GM23338 (cell line): ENCODE measurements at regions not wholly inside any gene's neighbourhood (a gene's known extent, or its start where the extent isn't known, plus 50 kb on each side); places are given as distances from the start of the nearest gene placed in this dataset.

ENCODE experiments used
- ATAC-seq: fragments of 200-7000 bp; cut with Tn5 transposase; 3 replicates; pipeline ENCODE4 v1.9.1; 2020
- DNase-seq: peaks from one replicate; pipeline ENCODE4 v3.0.0-alpha.2; 2015; ENCODE audit warnings: low spot score
- H2AFZ ChIP-seq: fragments of 200-600 bp; sonication (generic); 2 replicates; pipeline ENCODE4 v1.8.0; 2016; ENCODE audit warnings: antibody characterized with exemption, mild to moderate bottlenecking, moderate library complexity
- H3F3A ChIP-seq: fragments of 200-600 bp; sonication (generic); replicated peaks from 2 replicates; pipeline ENCODE4 v1.8.0; 2017; ENCODE audit warnings: antibody characterized with exemption, mixed run types, low read depth
- H3K27ac ChIP-seq: fragments of 200-600 bp; sonication (generic); 2 replicates; pipeline ENCODE4 v1.6.1; 2016; ENCODE audit warnings: low read depth
- H3K27me3 ChIP-seq: fragments of 200-600 bp; sonication (generic); 2 replicates; pipeline ENCODE4 v1.8.0; 2016; ENCODE audit warnings: mild to moderate bottlenecking, mixed run types, moderate library complexity; ENCODE audit not compliant: insufficient read depth
- H3K36me3 ChIP-seq: fragments of 200-600 bp; sonication (generic); 2 replicates; pipeline ENCODE4 v1.8.0; 2016; ENCODE audit warnings: mild to moderate bottlenecking; ENCODE audit not compliant: insufficient read depth
- H3K4me1 ChIP-seq: fragments of 200-600 bp; sonication (generic); 2 replicates; pipeline ENCODE4 v1.8.0; 2016; ENCODE audit warnings: mild to moderate bottlenecking, moderate library complexity; ENCODE audit not compliant: insufficient read depth
- H3K4me2 ChIP-seq: fragments of 200-600 bp; sonication (generic); 2 replicates; pipeline ENCODE4 v1.7.1; 2017; ENCODE audit warnings: mixed run types
- H3K4me3 ChIP-seq: fragments of 200-600 bp; sonication (generic); 2 replicates; pipeline ENCODE4 v1.6.1; 2016; ENCODE audit warnings: mixed run types
- H3K79me2 ChIP-seq: fragments of 200-600 bp; sonication (generic); replicated peaks from 2 replicates; pipeline ENCODE4 v1.8.0; 2017; ENCODE audit warnings: mild to moderate bottlenecking; ENCODE audit not compliant: insufficient read depth
- H3K9me2 ChIP-seq: fragments of 200-600 bp; sonication (generic); 2 replicates; pipeline ENCODE4 v1.8.0; 2017; ENCODE audit not compliant: insufficient read depth
- H4K20me1 ChIP-seq: fragments of 200-600 bp; sonication (generic); replicated peaks from 2 replicates; pipeline ENCODE4 v1.8.0; 2017; ENCODE audit warnings: mild to moderate bottlenecking; ENCODE audit not compliant: insufficient read depth
- H3K27ac Mint-ChIP-seq: 2 replicates; pipeline ENCODE4 v1.8.0; 2020; ENCODE audit warnings: inconsistent platforms, mild to moderate bottlenecking, moderate library complexity, mixed read lengths
- H3K27me3 Mint-ChIP-seq: 3 replicates; pipeline ENCODE4 v1.8.0; 2022; ENCODE audit warnings: low read depth, mild to moderate bottlenecking, moderate library complexity, mixed read lengths, inconsistent platforms; ENCODE audit not compliant: insufficient read depth, poor library complexity
- H3K36me3 Mint-ChIP-seq: 3 replicates; pipeline ENCODE4 v1.8.0; 2021; ENCODE audit warnings: low read depth, mild to moderate bottlenecking, inconsistent platforms, moderate library complexity, mixed read lengths
- H3K4me1 Mint-ChIP-seq: 3 replicates; pipeline ENCODE4 v1.8.0; 2020; ENCODE audit warnings: mild to moderate bottlenecking, inconsistent platforms, mixed read lengths
- H3K4me3 Mint-ChIP-seq: 3 replicates; pipeline ENCODE4 v1.8.0; 2021; ENCODE audit warnings: moderate library complexity, mild to moderate bottlenecking, inconsistent platforms, mixed read lengths
- H3K9me3 Mint-ChIP-seq: 3 replicates; pipeline ENCODE4 v1.8.0; 2020; ENCODE audit warnings: moderate library complexity, mild to moderate bottlenecking, inconsistent platforms, mixed read lengths
- CTCF ChIP-seq, 2 experiments: fragments of 200-600 bp in 1 of 2; sonication (generic) in 1 of 2; conservative IDR thresholded peaks; 2 replicates each; pipeline versions ENCODE4 v1.5.1 to v1.6.1; 2016 to 2017; ENCODE audit warnings: antibody characterized with exemption in 2 of 2, low read depth in 2 of 2, mild to moderate bottlenecking in 2 of 2, moderate library complexity in 1 of 2
- ETS1 ChIP-seq: IDR thresholded peaks from 2 replicates; pipeline ENCODE4 v1.6.1; 2016; ENCODE audit warnings: antibody characterized with exemption
- EZH2 ChIP-seq: fragments of 200-600 bp; sonication (generic); IDR thresholded peaks from one replicate; pipeline ENCODE4 v1.8.0; 2017; ENCODE audit warnings: antibody characterized with exemption, mild to moderate bottlenecking, low read depth; ENCODE audit not compliant: unreplicated experiment
- EZH2phosphoT487 ChIP-seq: fragments of 200-600 bp; sonication (generic); IDR thresholded peaks from one replicate; pipeline ENCODE4 v1.8.1; 2018; ENCODE audit warnings: antibody characterized with exemption; ENCODE audit not compliant: unreplicated experiment
- JUNB ChIP-seq: IDR thresholded peaks from one replicate; pipeline ENCODE4 v1.6.1; 2016; ENCODE audit warnings: antibody characterized with exemption; ENCODE audit not compliant: unreplicated experiment
- NANOG ChIP-seq: IDR thresholded peaks from 2 replicates; pipeline ENCODE4 v1.6.1; 2016; ENCODE audit warnings: antibody characterized with exemption, borderline replicate concordance
- POLR2AphosphoS5 ChIP-seq: IDR thresholded peaks from 2 replicates; pipeline ENCODE4 v1.6.1; 2016; ENCODE audit warnings: antibody characterized with exemption, low read depth
- STAT1 ChIP-seq: IDR thresholded peaks from one replicate; pipeline ENCODE4 v1.6.1; 2016; ENCODE audit warnings: antibody characterized with exemption; ENCODE audit not compliant: unreplicated experiment
- ZNF114 ChIP-seq: fragments of 250-450 bp; sonication (Bioruptor Pico); IDR thresholded peaks from 2 replicates; pipeline ENCODE4 v1.5.0; 2020; ENCODE audit warnings: mild to moderate bottlenecking, moderate library complexity
- ZNF331 ChIP-seq: fragments of 250-450 bp; sonication (Bioruptor Pico); IDR thresholded peaks from 2 replicates; pipeline ENCODE4 v1.5.0; 2020; ENCODE audit warnings: low read depth, mild to moderate bottlenecking, moderate library complexity
- TF ChIP-seq, protein P1 (sequence below): fragments of 250-450 bp; sonication (Bioruptor Pico); IDR thresholded peaks from 2 replicates; pipeline ENCODE4 v1.5.0; 2020; ENCODE audit warnings: mild to moderate bottlenecking, moderate library complexity

DNA sequence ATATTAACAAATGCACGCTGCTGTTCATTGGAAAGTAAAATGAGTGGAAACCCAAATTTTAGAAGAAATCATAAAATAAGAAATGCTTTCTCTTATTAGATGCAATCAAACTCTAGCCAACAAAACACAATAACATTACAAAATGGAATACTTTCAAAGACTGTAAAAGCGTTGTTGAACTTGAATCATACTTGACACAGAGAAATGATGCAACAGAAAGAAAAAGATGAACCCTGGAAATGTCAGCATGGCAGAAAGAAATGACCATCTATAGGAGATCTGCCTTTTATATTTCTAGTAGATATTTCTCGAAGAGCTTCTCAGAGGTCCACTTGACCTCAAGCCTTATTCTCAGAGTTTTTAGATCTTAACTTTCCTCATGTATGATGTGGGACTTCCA, 170.6 kb upstream of the MEIS1 start (continued):
- TF ChIP-seq, protein P1, sequence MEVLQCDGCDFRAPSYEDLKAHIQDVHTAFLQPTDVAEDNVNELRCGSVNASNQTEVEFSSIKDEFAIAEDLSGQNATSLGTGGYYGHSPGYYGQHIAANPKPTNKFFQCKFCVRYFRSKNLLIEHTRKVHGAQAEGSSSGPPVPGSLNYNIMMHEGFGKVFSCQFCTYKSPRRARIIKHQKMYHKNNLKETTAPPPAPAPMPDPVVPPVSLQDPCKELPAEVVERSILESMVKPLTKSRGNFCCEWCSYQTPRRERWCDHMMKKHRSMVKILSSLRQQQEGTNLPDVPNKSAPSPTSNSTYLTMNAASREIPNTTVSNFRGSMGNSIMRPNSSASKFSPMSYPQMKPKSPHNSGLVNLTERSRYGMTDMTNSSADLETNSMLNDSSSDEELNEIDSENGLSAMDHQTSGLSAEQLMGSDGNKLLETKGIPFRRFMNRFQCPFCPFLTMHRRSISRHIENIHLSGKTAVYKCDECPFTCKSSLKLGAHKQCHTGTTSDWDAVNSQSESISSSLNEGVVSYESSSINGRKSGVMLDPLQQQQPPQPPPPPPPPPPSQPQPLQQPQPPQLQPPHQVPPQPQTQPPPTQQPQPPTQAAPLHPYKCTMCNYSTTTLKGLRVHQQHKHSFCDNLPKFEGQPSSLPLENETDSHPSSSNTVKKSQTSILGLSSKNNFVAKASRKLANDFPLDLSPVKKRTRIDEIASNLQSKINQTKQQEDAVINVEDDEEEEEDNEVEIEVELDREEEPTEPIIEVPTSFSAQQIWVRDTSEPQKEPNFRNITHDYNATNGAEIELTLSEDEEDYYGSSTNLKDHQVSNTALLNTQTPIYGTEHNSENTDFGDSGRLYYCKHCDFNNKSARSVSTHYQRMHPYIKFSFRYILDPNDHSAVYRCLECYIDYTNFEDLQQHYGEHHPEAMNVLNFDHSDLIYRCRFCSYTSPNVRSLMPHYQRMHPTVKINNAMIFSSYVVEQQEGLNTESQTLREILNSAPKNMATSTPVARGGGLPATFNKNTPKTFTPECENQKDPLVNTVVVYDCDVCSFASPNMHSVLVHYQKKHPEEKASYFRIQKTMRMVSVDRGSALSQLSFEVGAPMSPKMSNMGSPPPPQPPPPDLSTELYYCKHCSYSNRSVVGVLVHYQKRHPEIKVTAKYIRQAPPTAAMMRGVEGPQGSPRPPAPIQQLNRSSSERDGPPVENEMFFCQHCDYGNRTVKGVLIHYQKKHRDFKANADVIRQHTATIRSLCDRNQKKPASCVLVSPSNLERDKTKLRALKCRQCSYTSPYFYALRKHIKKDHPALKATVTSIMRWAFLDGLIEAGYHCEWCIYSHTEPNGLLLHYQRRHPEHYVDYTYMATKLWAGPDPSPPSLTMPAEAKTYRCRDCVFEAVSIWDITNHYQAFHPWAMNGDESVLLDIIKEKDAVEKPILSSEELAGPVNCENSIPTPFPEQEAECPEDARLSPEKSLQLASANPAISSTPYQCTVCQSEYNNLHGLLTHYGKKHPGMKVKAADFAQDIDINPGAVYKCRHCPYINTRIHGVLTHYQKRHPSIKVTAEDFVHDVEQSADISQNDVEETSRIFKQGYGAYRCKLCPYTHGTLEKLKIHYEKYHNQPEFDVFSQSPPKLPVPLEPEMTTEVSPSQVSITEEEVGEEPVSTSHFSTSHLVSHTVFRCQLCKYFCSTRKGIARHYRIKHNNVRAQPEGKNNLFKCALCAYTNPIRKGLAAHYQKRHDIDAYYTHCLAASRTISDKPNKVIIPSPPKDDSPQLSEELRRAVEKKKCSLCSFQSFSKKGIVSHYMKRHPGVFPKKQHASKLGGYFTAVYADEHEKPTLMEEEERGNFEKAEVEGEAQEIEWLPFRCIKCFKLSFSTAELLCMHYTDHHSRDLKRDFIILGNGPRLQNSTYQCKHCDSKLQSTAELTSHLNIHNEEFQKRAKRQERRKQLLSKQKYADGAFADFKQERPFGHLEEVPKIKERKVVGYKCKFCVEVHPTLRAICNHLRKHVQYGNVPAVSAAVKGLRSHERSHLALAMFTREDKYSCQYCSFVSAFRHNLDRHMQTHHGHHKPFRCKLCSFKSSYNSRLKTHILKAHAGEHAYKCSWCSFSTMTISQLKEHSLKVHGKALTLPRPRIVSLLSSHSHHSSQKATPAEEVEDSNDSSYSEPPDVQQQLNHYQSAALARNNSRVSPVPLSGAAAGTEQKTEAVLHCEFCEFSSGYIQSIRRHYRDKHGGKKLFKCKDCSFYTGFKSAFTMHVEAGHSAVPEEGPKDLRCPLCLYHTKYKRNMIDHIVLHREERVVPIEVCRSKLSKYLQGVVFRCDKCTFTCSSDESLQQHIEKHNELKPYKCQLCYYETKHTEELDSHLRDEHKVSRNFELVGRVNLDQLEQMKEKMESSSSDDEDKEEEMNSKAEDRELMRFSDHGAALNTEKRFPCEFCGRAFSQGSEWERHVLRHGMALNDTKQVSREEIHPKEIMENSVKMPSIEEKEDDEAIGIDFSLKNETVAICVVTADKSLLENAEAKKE (CRISPR knock-in tag): no peak
- TF ChIP-seq STAT1: no peak

GRCh38 chr2:66255867-66256266, 179.1 kb upstream of the MEIS1 start:
- Histone ChIP-seq H3K4me3 (no peak overlapping the region), H3K27me3 (no peaks in the 10 kb centered on the region), H3K4me2 (no peak overlapping the region), H3K36me3 (peaks cover 12% of the 10 kb centered on the region; the same call in 1 of the 2 replicates), H4K20me1 (no peaks in the 10 kb centered on the region), H3K27ac (no peak overlapping the region), H3K4me1 (peaks cover 19% of the 10 kb centered on the region), H3K79me2 (no peaks in the 10 kb centered on the region), H3K9me2 (no peaks in the 10 kb centered on the region), H3F3A (no peaks in the 10 kb centered on the region), H2AFZ (no peak overlapping the region)
- no peaks in the 10 kb centered on the region for H3K27me3 Mint-ChIP-seq
- no peaks in the 10 kb centered on the region for H3K9me3 Mint-ChIP-seq
- DNase-seq (no peak), ATAC-seq (no peak)
- no peak overlapping the region for H3K27ac Mint-ChIP-seq
- H3K4me3 Mint-ChIP-seq: no peak overlapping the region
- peaks cover 27% of the 10 kb centered on the region for H3K36me3 Mint-ChIP-seq
- peaks cover 19% of the 10 kb centered on the region for H3K4me1 Mint-ChIP-seq
- TF ChIP-seq STAT1 (no peak), JUNB (no peak), NANOG (no peak), ETS1 (no peak), CTCF (conservative IDR thresholded peaks at IDR 0.05; ENCODE audit: low read depth in 2 of 2) (no peak), POLR2AphosphoS5 (no peak; the same call in 1 of the 2 replicates), ZNF331 (CRISPR knock-in tag) (no peak), EZH2phosphoT487 (no peak), EZH2 (no peak), ZNF114 (CRISPR knock-in tag) (no peak)
